GM08714 (cell line): ENCODE measurements at regions not wholly inside any gene's neighbourhood (a gene's known extent, or its start where the extent isn't known, plus 50 kb on each side); places are given as distances from the start of the nearest gene placed in this dataset.

Experiments used
- H3K4me3 ChIP-seq: fragments of 200-500 bp; sonication (Bioruptor generic); 2 replicates; pipeline ENCODE4 v1.5.1; 2014; ENCODE audit warnings: mild to moderate bottlenecking, low read length, inconsistent platforms
- ZNF274 ChIP-seq: IDR thresholded peaks from 2 replicates; pipeline ENCODE4 v1.6.1; 2012; ENCODE audit warnings: mild to moderate bottlenecking, low read depth, low read length

DNA sequence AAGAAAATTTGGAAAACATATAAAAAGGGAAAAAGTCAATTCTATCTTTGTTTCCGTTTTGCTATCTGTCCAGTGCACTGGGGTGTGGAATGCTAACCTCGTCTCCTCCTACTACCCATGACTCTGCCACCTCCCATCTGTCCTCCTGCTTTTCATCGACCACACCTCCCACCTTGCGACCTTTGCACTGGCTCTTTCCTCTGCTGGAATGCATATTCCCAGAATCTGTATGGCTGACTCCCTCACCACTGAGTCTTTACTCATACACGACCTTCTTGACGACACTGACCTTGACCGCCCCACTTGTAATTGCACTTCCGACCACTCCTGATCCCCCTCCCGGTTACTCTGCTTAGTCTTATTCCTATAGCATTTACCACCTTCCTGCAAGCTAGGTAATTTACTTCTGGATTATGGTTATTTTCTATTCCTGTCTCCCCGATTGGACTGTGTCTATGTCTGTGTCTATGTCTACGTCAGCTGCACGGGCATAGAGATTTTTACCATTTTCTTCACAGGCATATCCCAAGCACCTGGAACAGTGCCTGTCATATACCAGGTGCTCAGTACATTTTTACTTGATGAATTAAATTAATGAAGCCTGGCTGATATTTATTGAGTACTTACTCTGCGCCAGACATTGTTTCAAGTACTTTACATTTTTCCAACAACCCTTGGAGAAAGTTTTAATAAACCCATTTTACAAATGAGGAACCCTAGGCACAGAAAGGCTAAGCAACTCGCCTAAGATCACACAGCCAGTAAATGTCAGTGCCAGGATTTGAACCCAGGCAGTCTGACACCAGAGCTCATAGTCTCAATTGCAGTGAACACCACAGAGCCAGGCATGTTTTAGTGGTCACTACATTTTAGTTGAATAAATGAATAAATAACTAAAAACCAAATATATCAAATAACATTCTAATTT, 54.0 kb upstream of the SLC22A11 start:
- no peak for TF ChIP-seq ZNF274
- H3K4me3 ChIP-seq, result no peak overlapping the region

DNA sequence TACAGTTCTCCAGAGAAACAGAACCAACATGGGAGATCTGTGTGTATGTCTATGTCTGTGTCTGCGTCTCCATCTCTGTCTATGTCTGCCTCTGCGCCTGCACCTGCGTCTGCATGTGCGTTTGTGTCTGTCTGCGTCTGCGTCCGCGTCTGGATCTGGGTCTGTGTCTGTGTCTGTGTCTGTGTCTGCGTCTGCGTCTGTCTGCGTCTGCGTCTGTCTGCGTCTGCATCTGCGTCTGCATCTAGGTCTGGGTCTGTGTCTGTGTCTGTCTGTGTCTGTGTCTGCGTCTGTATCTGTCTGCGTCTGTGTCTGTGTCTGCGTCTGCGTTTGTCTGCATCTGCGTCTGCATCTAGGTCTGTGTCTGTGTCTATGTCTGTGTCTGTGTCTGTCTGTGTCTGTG, 53.1 kb upstream of the SLC22A11 start:
- H3K4me3 ChIP-seq, result no peak overlapping the region
- TF ChIP-seq ZNF274, result no peak

DNA sequence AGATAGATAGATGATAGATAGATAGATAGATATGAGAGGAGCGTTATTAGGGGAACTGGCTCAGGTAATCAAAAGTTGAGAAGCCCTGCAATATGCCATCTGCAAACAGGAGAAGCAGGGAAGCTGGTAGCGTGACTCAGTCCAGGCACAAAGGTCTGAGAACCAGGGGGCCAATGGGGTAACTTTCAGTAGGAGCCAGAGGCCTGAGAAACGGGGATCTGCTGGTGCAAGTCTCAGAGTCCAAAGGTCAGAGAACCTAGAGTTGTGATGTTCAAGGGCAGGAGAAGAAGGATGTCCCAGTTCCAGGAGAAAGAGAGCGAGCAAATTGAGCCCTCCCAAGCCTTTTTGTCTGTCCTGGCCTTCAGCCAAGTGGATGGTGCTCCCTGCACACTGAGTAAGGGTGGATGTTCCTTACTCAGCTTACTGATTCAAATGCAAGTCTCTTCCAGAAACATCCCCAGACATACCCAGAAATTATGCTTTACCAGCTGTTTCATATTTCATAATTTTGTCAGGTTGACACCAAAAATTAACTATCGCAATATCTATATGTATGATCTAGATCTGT, 52.5 kb upstream of the SLC22A11 start:
- no peak overlapping the region for H3K4me3 ChIP-seq
- TF ChIP-seq ZNF274, result no peak

DNA sequence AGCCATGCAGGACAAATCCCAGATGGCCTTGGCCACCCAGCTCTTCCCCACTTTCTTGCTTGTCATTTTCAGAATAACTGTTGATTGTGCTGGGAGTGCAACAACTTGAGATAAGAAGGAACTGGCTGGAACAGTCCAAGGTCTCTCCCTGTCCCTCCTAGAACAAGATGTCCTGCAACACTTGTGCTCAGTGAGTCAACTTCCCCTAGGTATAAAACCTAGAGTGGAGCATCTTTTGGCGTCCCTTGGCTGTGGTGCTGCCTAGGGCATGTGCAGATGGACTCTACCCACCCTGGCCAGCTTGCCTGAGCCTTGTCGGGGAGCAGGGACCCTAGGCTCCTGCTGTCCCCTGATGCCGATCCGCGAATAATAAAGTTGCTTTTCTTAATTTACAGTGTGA, 50.7 kb upstream of the SLC22A11 start:
- TF ChIP-seq ZNF274, result no peak
- no peak overlapping the region for H3K4me3 ChIP-seq
